Spleen (tissue), 11 donors: ENCODE measurements at regions not wholly inside any gene's neighbourhood (a gene's known extent, or its start where the extent isn't known, plus 50 kb on each side); places are given as distances from the start of the nearest gene placed in this dataset.

ENCODE experiments used
- DNase-seq: peaks from one replicate; pipeline ENCODE4 v3.0.0-alpha.2; 2020
- H3K27ac ChIP-seq, 8 donors: fragments of 200-600 bp; sonication (generic) in 7 of 8; 1 replicate in 4 of 8; 2 replicates in 4 of 8; pipeline versions ENCODE4 v1.5.0 to v1.8.0; 2016 to 2021; ENCODE audit warnings: inconsistent platforms in 4 of 8, mild to moderate bottlenecking in 4 of 8, moderate library complexity in 1 of 8
- H3K27me3 ChIP-seq, 7 donors: fragments of 200-600 bp; sonication (generic) in 6 of 7; replicated peaks in 1 of 7; 1 replicate in 4 of 7; 2 replicates in 3 of 7; pipeline versions ENCODE4 v1.5.0 to v1.8.0; 2016 to 2021; ENCODE audit warnings: inconsistent platforms in 3 of 7, mild to moderate bottlenecking in 1 of 7
- H3K36me3 ChIP-seq, 6 donors: fragments of 200-600 bp; sonication (generic) in 5 of 6; 1 replicate in 4 of 6; 2 replicates in 2 of 6; pipeline versions ENCODE4 v1.5.0 to v1.8.0; 2016 to 2021; ENCODE audit warnings: inconsistent platforms in 2 of 6
- H3K4me1 ChIP-seq, 6 donors: fragments of 200-600 bp; sonication (generic) in 5 of 6; 1 replicate in 3 of 6; 2 replicates in 3 of 6; pipeline versions ENCODE4 v1.5.0 to v1.8.0; 2016 to 2021; ENCODE audit warnings: inconsistent platforms in 3 of 6
- H3K4me3 ChIP-seq, 8 donors: fragments of 200-600 bp; sonication (generic) in 7 of 8; 1 replicate in 4 of 8; 2 replicates in 4 of 8; pipeline versions ENCODE4 v1.5.0 to v1.8.0; 2016 to 2021; ENCODE audit warnings: inconsistent platforms in 4 of 8, mild to moderate bottlenecking in 4 of 8, moderate library complexity in 2 of 8
- H3K9me3 ChIP-seq, 8 donors: fragments of 200-600 bp; sonication (generic) in 7 of 8; 1 replicate in 4 of 8; 2 replicates in 4 of 8; pipeline versions ENCODE4 v1.5.0 to v1.8.0; 2016 to 2021; ENCODE audit warnings: inconsistent platforms in 4 of 8
- CTCF ChIP-seq, 11 experiments: fragments of 200-600 bp in 7 of 11; fragments of 450-650 bp in 4 of 11; sonication (generic) in 4 of 11; IDR thresholded peaks in 8 of 11; conservative IDR thresholded peaks in 3 of 11; 1 replicate in 7 of 11; 2 replicates in 4 of 11; pipeline versions ENCODE4 v1.4.0 to v1.8.0; 2016 to 2021; ENCODE audit warnings: antibody characterized with exemption in 11 of 11, inconsistent platforms in 4 of 11, mild to moderate bottlenecking in 1 of 11
- POLR2A ChIP-seq, 3 donors: fragments of 450-650 bp; IDR thresholded peaks; one replicate each; pipeline ENCODE4 v1.5.1; 2017; ENCODE audit warnings: antibody characterized with exemption in 3 of 3, mild to moderate bottlenecking in 1 of 3
- POLR2AphosphoS5 ChIP-seq, 3 donors: sonication (generic); formaldehyde crosslinking; IDR thresholded peaks; one replicate each; pipeline ENCODE4 v1.5.1; 2017; ENCODE audit warnings: antibody characterized with exemption in 3 of 3
- WGBS, 5 donors: extraction: QIAGEN DNeasy Blood & Tissue Kit in 3 of 5; methylation state at CpG; one replicate each; pipeline versions ENCODE4 v1.1.5 to v1.1.7; 2013 to 2018; 5-methylcytosine and 5-hydroxymethylcytosine counted together
- intact Hi-C: fragments of 100-400 bp; cut with DNase I; formaldehyde crosslinking; loops from one replicate; pipeline ENCODE4 v1.15.0; 2023; ENCODE audit warnings: low total_unique reads
- donor health status: healthy with polysubstance abuse.
- donor health status: DM: no; HTN: no; CAD: no; lungs with moderate emphysema.
- donor health status: DM: no; HTN: no; CAD: no.
- donor health status: Bipolar disorder and iron deficiency.
- donor health status: healthy.
- donor health status: DM: no; HTN: no; CAD: no.
- donor health status: DM: yes; HTN: yes; CAD: no.

DNA sequence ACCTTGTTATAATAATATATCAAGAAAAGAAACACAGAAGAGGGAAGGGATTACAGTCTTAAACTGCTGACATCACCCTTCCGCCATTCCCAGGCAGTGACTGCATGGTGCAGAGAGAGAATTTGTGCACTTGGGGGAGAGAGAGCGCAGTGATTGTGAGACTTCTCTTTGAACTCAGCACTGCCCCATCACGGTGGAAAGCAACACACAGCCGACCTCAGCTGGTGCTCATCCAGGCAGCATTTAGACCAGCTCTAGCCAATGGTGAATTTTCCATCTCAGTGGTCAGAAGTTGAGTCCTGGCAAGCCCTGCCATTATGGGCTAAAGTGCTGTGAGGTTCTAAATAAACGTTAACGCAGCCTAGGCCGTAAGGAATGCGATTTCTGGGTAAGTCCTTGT lies 1681.5 kb downstream of the EFNB2 start:
- WGBS, 5 donors, result 78 to 92% (median 86%) methylated on average over 8 of the region's 8 CpGs
- no peaks in the 10 kb centered on the region for H3K27me3 ChIP-seq
- H3K9me3 ChIP-seq, result no peaks in the 10 kb centered on the region
- H3K4me3 ChIP-seq, result no peak overlapping the region
- H3K36me3 ChIP-seq, result no peaks in the 10 kb centered on the region
- intact Hi-C loops, result no loop called here
- no peak for DNase-seq
- TF ChIP-seq POLR2A (IDR thresholded peaks at IDR 0.05) (no peak), POLR2AphosphoS5 (IDR thresholded peaks at IDR 0.05) (no peak), CTCF (IDR thresholded peaks at IDR 0.05 in 8 of 11, conservative IDR thresholded peaks at IDR 0.05 in 3 of 11) (no peak)
- H3K4me1 ChIP-seq, result no peaks in the 10 kb centered on the region
- no peak overlapping the region for H3K27ac ChIP-seq

GRCh38 chr13:104847922-104848321 lies 1687.5 kb downstream of the EFNB2 start:
- Histone ChIP-seq H3K27me3 (no peaks in the 10 kb centered on the region), H3K4me3 (no peak overlapping the region), H3K36me3 (no peaks in the 10 kb centered on the region), H3K4me1 (no peaks in the 10 kb centered on the region), H3K9me3 (no peaks in the 10 kb centered on the region), H3K27ac (no peak overlapping the region)
- 44 to 74% (median 61%) methylated on average over 3 of the region's 3 CpGs for WGBS, 5 donors
- DNase-seq, result no peak
- intact Hi-C loops, result no loop called here
- TF ChIP-seq CTCF (IDR thresholded peaks at IDR 0.05 in 8 of 11, conservative IDR thresholded peaks at IDR 0.05 in 3 of 11) (no peak), POLR2A (IDR thresholded peaks at IDR 0.05) (no peak), POLR2AphosphoS5 (IDR thresholded peaks at IDR 0.05) (no peak)

GRCh38 chr13:104843401-104843800 lies 1692.1 kb downstream of the EFNB2 start:
- TF ChIP-seq POLR2A (IDR thresholded peaks at IDR 0.05), result no peak
- TF ChIP-seq CTCF (IDR thresholded peaks at IDR 0.05 in 8 of 11, conservative IDR thresholded peaks at IDR 0.05 in 3 of 11), result no peak
- no peak for TF ChIP-seq POLR2AphosphoS5 (IDR thresholded peaks at IDR 0.05)

GRCh38 chr13:104841110-104841509 lies 1694.4 kb downstream of the EFNB2 start:
- no peaks in the 10 kb centered on the region for H3K36me3 ChIP-seq
- DNase-seq, result no peak
- H3K4me1 ChIP-seq, result no peaks in the 10 kb centered on the region
- H3K9me3 ChIP-seq, result no peaks in the 10 kb centered on the region
- intact Hi-C loops, result no loop called here
- TF ChIP-seq POLR2A (IDR thresholded peaks at IDR 0.05) (no peak), CTCF (IDR thresholded peaks at IDR 0.05 in 8 of 11, conservative IDR thresholded peaks at IDR 0.05 in 3 of 11) (no peak), POLR2AphosphoS5 (IDR thresholded peaks at IDR 0.05) (no peak)
- 90 to 96% (median 92%) methylated on average over 6 of the region's 6 CpGs for WGBS, 5 donors
- H3K4me3 ChIP-seq, result no peak overlapping the region
- no peak overlapping the region for H3K27ac ChIP-seq
- no peaks in the 10 kb centered on the region for H3K27me3 ChIP-seq

More at GRCh38 chr13:104843401-104843800, 1692.1 kb downstream of the EFNB2 start:
- intact Hi-C loops, result no loop called here
- Histone ChIP-seq H3K4me1 (no peaks in the 10 kb centered on the region), H3K9me3 (no peaks in the 10 kb centered on the region), H3K27me3 (no peaks in the 10 kb centered on the region), H3K27ac (no peak overlapping the region), H3K36me3 (no peaks in the 10 kb centered on the region), H3K4me3 (no peak overlapping the region)
- DNase-seq, result no peak
